ENCODE measurements at regions not wholly inside any gene's neighbourhood (a gene's known extent, or its start where the extent isn't known, plus 50 kb on each side); places are given as distances from the start of the nearest gene placed in this dataset.

DNA sequence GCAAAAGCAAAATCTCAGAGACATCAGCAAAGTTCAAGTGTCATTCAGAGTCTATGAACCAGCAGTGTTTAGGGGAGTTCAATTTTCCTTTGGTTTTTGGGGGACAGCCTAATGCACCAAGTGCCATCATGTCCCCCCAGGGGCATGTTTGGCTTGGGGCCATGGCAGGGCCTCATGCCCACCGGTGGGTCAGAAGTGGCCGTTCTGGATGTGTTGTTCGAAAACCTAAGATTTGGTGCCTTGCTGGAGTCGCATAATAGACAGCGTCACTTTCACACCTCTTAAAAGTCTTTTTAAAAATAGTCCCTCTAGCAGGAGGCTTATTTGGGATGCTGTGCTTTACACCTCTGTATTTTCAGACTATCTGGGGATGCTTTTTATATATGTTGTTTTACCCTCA is 250.1 kb downstream of the ZNF536 start:
- H3K4me1 ChIP-seq, result no peaks in the 10 kb centered on the region
- no peaks in the 10 kb centered on the region for H3K36me3 ChIP-seq
- H3K27ac ChIP-seq, result no peak overlapping the region
- ATAC-seq (no peak), DNase-seq (no peak)
- H3K9me3 ChIP-seq, result no peaks in the 10 kb centered on the region
- TF ChIP-seq, protein P1, sequence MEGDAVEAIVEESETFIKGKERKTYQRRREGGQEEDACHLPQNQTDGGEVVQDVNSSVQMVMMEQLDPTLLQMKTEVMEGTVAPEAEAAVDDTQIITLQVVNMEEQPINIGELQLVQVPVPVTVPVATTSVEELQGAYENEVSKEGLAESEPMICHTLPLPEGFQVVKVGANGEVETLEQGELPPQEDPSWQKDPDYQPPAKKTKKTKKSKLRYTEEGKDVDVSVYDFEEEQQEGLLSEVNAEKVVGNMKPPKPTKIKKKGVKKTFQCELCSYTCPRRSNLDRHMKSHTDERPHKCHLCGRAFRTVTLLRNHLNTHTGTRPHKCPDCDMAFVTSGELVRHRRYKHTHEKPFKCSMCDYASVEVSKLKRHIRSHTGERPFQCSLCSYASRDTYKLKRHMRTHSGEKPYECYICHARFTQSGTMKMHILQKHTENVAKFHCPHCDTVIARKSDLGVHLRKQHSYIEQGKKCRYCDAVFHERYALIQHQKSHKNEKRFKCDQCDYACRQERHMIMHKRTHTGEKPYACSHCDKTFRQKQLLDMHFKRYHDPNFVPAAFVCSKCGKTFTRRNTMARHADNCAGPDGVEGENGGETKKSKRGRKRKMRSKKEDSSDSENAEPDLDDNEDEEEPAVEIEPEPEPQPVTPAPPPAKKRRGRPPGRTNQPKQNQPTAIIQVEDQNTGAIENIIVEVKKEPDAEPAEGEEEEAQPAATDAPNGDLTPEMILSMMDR (IDR thresholded peaks at IDR 0.05), result no peak
- peaks cover 4% of the 10 kb centered on the region for H3K27me3 ChIP-seq
- intact Hi-C loops (cut with DNase I), result no loop called here
- H3K4me3 ChIP-seq, result no peak overlapping the region

DNA sequence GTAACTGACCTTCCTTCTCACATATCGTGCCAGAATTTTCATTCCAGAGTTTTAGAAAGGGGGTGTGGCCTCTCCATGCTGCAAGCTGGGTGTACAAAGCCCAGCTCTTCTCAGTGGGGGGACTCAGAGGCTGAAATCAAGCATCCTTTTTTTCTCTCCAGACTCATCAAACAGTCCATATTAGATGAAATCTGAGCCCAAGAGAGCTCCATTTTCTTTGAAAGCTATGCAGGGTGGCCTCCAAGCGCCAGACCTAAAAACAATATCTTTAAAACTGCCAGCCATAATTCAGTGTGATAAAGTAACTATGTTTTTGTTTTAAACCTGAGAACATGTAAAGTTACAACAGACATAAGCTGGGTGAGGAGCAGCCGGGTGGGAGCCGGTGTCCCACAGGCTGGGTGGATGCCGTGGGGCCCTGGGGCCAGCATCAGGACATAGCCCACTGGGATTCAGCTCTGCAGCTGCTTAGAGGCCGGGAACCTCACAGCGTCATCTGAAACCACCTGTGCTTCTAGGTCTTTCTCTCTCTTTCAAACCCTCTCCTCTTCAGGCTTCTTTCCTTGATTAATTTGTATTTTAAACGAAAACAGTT is 249.2 kb downstream of the ZNF536 start:
- Histone ChIP-seq H3K9me3 (no peaks in the 10 kb centered on the region), H3K4me3 (no peak overlapping the region), H3K36me3 (no peaks in the 10 kb centered on the region), H3K4me1 (no peaks in the 10 kb centered on the region), H3K27ac (no peak overlapping the region), H3K27me3 (peaks cover 4% of the 10 kb centered on the region)
- TF ChIP-seq, protein P1 (IDR thresholded peaks at IDR 0.05), result no peak
- DNase-seq, result no peak
- intact Hi-C loops (cut with DNase I), result no loop called here
- no peak for ATAC-seq

- Histone ChIP-seq H3K36me3 (no peaks in the 10 kb centered on the region), H3K27ac (no peak overlapping the region), H3K27me3 (peaks cover 4% of the 10 kb centered on the region), H3K4me3 (no peak overlapping the region), H3K9me3 (no peaks in the 10 kb centered on the region), H3K4me1 (no peaks in the 10 kb centered on the region)
- intact Hi-C loops (cut with DNase I), result no loop called here
- ATAC-seq (no peak), DNase-seq (no peak)
- TF ChIP-seq, protein P1 (IDR thresholded peaks at IDR 0.05), result no peak
These were observed 248.2 kb downstream of the ZNF536 start for GRCh38 chr19:30620354-30620753.

GRCh38 chr19:30609656-30610270 is 237.6 kb downstream of the ZNF536 start:
- TF ChIP-seq, protein P1 (IDR thresholded peaks at IDR 0.05), result no peak
- Histone ChIP-seq H3K4me3 (no peak overlapping the region), H3K36me3 (no peaks in the 10 kb centered on the region), H3K4me1 (no peaks in the 10 kb centered on the region), H3K9me3 (no peaks in the 10 kb centered on the region), H3K27ac (no peak overlapping the region), H3K27me3 (no peaks in the 10 kb centered on the region)
- ATAC-seq (no peak), DNase-seq (no peak)
- intact Hi-C loops (cut with DNase I), result no loop called here

DNA sequence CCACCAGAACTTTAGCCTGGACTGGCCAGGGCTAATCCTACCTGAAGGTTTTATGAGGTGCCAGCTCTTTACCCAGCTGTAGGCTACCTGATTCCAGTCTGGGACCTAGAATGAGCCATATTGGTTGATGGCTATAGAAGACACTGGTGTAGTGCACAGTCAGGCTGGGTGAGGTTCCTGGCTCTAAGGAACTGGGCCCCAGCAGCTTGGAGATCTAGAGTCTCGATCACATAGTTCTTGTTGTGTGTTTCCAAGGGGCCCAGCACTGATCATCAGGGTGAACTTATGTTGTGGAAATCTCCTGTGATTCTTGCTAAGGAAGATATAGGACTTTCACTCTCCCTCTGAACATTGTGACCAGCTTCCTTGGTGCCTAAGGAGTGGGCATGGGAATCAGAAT is 236.3 kb downstream of the ZNF536 start:
- no peaks in the 10 kb centered on the region for H3K36me3 ChIP-seq
- no peaks in the 10 kb centered on the region for H3K4me1 ChIP-seq
- TF ChIP-seq, protein P1 (IDR thresholded peaks at IDR 0.05), result no peak
- no peaks in the 10 kb centered on the region for H3K27me3 ChIP-seq
- intact Hi-C loops (cut with DNase I), result no loop called here
- DNase-seq (no peak), ATAC-seq (no peak)
- no peaks in the 10 kb centered on the region for H3K9me3 ChIP-seq
- H3K4me3 ChIP-seq, result no peak overlapping the region
- no peak overlapping the region for H3K27ac ChIP-seq
